NCI-H1092 (cell line): ENCODE measurements at regions not wholly inside any gene's neighbourhood (a gene's known extent, or its start where the extent isn't known, plus 50 kb on each side); places are given as distances from the start of the nearest gene placed in this dataset.

Source experiments
- DNase-seq: peaks from one replicate; lab custom pipeline; 2025; lab: John Stamatoyannopoulos, UW

- no peak for DNase-seq
Observed at GRCh38 chr4:123987408-123987807, 590.8 kb downstream of the SPRY1 start.

- DNase-seq, result no peak
Observed at GRCh38 chr4:123990310-123990870, 593.8 kb downstream of the SPRY1 start.

GRCh38 chr4:123994917-123995316 is 598.3 kb downstream of the SPRY1 start:
- no peak for DNase-seq

- no peak for DNase-seq
Observed at GRCh38 chr4:123995936-123996335, 599.3 kb downstream of the SPRY1 start.

GRCh38 chr4:123996718-123997510 is 600.3 kb downstream of the SPRY1 start:
- no peak for DNase-seq

GRCh38 chr4:123997776-123998449 is 601.3 kb downstream of the SPRY1 start:
- DNase-seq, result no peak

GRCh38 chr4:124000233-124000632 is 603.6 kb downstream of the SPRY1 start:
- no peak for DNase-seq

- no peak for DNase-seq
Observed at GRCh38 chr4:124015766-124016165, 619.2 kb downstream of the SPRY1 start.

GRCh38 chr4:124017185-124017785 is 620.7 kb downstream of the SPRY1 start:
- no peak for DNase-seq

- no peak for DNase-seq
Observed at GRCh38 chr4:124018383-124019317, 622.1 kb downstream of the SPRY1 start.

- DNase-seq, result no peak
Observed at GRCh38 chr4:124019749-124020549, 623.4 kb downstream of the SPRY1 start.

GRCh38 chr4:124025000-124025399 is 628.4 kb downstream of the SPRY1 start:
- peak; percentile 49 for DNase-seq

GRCh38 chr4:124025428-124025827 is 628.8 kb downstream of the SPRY1 start:
- peak; percentile 77 for DNase-seq

GRCh38 chr4:124028182-124028581 is 631.6 kb downstream of the SPRY1 start:
- DNase-seq, result no peak

GRCh38 chr4:124030147-124030546 is 633.6 kb downstream of the SPRY1 start:
- DNase-seq, result no peak

- no peak for DNase-seq
Observed at GRCh38 chr4:124032035-124032434, 635.4 kb downstream of the SPRY1 start.

GRCh38 chr4:124035364-124036041 is 638.9 kb downstream of the SPRY1 start:
- DNase-seq, result no peak

- DNase-seq, result no peak
Observed at GRCh38 chr4:124037236-124037635, 640.6 kb downstream of the SPRY1 start.

- no peak for DNase-seq
Observed at GRCh38 chr4:124044330-124044729, 647.7 kb downstream of the SPRY1 start.

GRCh38 chr4:124044867-124045266 is 648.3 kb downstream of the SPRY1 start:
- DNase-seq, result no peak
